Left renal pelvis (tissue), 4 donors: ENCODE measurements at regions not wholly inside any gene's neighbourhood (a gene's known extent, or its start where the extent isn't known, plus 50 kb on each side); places are given as distances from the start of the nearest gene placed in this dataset.
A peak's percentile ranks its signal among the peaks of the same experiment; 100 is the strongest.

Experiments
- DNase-seq, 4 donors: peaks; one replicate each; pipeline ENCODE4 v3.0.0-alpha.2; 2013; ENCODE audit warnings: low read depth in 4 of 4, low spot score in 3 of 4

DNA sequence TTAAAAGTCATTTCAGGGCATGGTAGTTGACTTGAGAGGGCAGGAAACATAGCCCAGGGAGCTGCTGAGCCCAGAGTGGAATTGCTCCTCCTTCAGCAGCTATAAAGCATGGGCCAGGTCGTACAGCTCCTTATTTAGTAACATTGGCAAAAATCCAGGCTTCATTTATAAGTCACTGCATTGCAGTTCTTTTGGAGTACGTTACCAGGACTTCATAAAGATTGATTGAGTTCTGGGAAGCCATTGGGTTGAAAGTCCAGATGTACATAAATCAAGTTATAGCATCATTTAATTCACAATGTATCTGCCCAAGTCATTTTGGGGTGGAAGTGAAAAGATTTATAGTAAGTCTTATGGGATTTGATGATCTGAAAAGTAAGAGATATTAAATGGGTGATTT, 53.0 kb upstream of the ANKEF1 start:
- no peak for DNase-seq

DNA sequence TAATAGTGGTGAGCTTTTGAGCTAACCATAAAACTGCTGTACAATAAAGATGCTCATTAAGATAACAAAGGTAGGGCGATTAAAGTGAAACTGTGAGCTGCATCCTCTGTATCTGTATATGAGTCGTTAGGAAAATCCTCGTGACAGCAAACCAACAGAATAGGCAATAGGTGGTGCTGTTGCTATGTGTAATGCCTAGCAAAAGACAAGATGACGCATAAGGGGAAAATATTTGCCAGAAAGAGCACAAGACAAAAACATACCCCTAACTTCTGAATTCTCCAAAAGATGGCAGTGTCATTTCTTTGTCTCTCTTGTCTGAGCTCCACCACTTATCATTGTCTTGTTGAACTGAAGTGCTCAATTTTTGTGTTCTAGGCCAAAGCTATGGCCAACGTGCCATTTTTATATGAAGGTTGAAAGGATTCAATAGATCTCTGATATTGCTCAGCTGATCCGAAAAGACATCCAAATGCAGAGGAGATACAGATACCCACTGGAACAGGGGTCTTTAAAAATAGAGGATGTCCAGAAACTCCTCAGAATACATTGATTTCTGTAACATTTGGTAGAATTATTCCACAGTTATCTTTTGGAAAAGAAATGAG, 56.3 kb upstream of the ANKEF1 start:
- peak; percentile 42 to 56 (median 50) for DNase-seq

DNA sequence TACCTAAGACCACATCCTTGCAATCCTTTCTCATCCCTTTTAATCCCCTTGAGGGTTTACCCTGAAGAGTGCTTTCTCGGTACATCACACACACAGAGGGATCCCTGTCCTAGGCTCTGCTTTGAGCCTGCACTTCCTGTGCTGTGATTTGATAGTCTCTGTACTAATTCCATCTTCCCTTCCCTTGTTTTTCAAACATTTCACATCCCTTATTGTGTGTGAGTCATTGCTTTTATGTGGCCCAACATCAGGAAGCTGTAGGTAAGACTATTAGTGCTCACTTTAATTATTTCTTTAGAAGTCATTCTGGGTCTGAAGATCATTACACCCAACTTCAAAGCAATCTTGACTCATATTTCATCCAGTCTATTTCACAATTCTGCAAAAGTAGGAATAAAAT, 57.2 kb upstream of the ANKEF1 start:
- DNase-seq = no peak

GRCh38 chr20:9974324-9974723, 60.5 kb upstream of the ANKEF1 start:
- DNase-seq = no peak

DNA sequence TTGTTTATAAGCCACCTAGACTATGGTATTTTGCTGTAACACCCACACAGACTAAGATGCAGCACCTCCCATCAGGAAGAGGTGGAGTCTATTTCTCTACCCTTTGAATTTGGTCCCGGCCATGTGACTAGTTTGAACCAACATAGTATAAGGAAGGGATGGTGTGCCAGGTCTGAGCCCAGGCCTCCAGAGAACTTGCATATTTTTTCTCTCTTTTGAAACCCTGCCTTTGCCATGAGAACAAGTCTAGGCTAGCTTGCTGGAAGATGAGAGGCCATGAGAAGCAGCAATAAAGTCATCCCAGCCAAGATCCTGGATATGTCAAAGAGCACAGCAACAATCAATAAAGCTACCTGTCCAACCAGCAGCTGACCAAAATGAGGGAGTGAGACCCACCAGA, 63.0 kb upstream of the ANKEF1 start:
- DNase-seq = no peak

DNA sequence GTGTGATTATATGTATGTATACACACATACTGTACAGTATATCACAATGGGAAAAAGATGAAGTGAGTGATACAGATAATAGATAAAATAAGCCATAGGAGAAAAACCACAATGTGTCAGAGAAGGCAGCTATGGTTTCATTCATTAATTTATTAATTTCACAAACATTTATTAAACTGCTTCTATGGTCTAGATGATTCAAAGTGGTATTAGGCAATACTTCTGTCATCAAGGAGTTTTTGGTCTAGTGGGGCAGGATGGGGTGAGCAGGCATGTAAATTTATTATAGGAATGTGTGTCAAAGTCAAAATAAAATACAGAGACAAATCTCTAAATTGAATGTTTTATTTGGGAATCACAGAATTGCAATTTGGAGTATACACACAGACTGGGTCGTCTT, 65.2 kb upstream of the ANKEF1 start:
- DNase-seq = no peak

GRCh38 chr20:9968015-9968414, 66.8 kb upstream of the ANKEF1 start:
- no peak for DNase-seq

DNA sequence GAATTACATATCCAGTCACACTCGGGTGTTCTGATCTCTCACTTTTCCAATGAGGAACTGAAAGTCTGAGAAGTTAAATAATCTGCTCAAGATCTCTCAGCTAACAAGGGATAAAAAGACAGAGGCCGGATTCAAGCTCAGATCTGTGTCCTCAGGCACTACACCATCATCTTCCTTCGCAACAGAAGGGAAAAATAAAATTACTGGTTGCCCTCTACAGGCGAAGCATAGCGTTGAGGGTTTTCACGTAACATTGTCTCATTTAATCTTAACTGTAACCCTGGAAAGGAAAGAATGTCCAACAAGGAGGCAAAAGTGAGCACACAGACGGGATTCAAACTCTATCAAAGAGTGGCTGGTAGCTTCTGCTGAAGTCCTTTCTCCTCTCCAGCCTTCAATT, 67.8 kb upstream of the ANKEF1 start:
- DNase-seq = no peak

- DNase-seq = no peak
Observed at GRCh38 chr20:9963029-9963428, 71.8 kb upstream of the ANKEF1 start.

GRCh38 chr20:9958693-9959092, 76.1 kb upstream of the ANKEF1 start:
- no peak for DNase-seq

GRCh38 chr20:9955646-9956045, 79.1 kb upstream of the ANKEF1 start:
- DNase-seq = no peak

GRCh38 chr20:9949563-9949962, 85.2 kb upstream of the ANKEF1 start:
- no peak for DNase-seq

DNA sequence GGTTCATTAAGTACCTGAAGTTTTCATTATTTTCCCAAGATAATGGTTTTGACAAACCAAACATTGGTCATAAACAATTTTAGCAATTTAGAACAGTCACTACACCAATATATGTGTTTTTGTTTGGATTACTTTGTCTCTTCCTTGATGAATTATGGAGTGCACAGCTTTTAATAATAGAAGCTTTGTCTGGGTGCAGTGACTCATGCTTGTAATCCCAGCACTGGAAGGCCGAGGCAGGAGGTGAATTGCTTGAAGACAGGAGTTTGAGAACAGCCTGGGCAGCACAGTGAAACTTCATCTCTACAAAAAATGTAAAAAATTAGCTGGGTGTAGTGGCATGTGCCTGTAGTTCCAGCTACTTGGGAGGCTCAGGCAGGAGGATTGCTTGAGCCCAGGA, 89.4 kb upstream of the ANKEF1 start:
- no peak for DNase-seq

DNA sequence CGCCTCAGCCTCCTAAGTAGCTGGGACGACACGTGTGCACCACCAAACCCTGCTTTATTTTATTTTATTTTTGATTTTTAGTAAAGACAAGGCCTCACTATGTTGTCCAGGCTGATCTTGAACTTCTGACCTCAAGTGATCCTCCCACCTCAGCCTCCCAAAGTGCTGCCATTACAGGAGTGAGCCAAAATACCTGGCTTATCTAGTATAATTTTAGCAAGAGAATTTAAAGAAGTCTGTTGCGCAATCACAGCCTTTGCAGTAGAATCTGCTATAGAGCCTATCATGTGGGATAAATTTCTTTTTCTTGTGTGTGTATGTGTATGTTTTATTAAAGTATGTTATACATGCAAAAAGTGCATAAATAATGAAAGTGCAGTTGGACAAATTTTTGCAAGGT, 92.1 kb upstream of the ANKEF1 start:
- no peak for DNase-seq

DNA sequence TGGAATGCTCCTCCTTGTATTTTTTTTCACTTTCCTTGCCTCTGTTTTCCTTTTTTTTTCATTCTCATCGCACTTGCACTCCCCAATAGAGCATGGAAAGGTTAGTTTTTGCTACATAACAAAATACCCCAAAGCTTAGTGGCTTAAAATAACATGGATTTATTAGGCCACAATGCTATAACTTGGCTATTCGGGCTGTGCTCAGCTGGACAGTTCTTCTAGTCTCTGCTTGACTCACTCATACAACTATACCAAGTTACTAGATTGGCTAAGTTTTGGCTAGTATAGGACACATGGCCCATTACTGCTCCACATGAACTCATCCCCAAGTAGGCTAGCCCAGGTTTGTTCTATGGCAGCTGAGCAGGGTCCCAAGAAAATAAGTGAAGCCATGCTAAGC, 94.5 kb upstream of the ANKEF1 start:
- DNase-seq = no peak

GRCh38 chr20:9939231-9939630, 95.6 kb upstream of the ANKEF1 start:
- no peak for DNase-seq

GRCh38 chr20:9935285-9935684, 96.4 kb upstream of the PAK5 start:
- no peak for DNase-seq

DNA sequence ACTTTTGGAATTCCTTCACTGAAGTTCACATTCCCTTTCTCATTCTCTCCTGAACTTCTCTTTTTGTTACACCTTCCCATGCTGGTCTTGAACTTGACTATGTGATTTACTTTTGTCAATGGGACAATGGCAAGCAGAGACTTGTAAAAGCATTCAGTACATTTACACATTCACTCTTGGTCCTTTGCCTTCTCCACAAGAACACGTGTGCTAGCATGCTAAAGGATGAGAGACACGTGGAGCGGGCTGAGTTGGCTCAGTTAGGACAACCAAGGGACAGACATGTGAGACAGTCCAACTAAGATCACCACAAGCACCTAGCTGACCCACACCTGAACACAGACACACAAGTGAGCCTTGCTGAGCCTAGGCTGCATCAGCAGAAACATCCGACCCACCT, 91.3 kb upstream of the PAK5 start:
- DNase-seq = no peak

DNA sequence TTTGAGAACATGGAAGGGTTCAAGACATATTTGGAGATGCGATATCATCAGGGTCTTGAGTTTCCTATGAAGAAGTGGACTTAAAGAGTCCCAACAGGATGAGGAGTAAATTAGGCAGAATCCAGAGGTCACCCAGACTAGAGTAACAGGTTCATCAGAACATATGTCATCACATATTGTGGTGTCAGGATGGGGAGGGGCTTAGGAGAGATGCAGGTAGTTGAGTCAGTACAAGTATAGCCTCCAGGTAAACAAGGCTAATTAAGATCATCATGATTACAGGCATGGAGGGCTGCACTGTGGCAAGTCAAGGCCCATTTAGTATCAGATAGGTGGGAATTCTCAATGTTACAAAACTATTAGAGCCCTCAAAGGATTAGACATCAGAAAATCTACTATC, 90.1 kb upstream of the PAK5 start:
- no peak for DNase-seq

GRCh38 chr20:9928281-9928737, 89.4 kb upstream of the PAK5 start:
- DNase-seq = no peak

DNA sequence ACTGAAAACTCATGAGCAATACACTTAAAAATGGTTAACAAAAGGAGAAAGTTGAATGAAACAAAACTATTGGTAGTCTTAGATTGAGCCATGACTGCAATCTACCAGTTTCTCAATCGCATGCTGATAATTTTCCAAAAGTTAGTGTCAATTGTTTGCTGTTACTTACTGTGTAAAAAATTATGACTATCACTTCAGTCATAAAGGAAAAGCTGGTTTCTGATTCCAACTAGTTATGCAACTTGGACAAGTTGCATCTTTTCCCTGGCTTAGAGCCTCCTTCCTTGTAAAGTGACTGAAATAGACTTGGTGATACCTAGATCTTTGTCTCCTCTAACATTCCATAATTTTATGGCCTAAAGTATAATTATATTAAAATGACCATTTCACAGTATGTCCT, 88.3 kb upstream of the PAK5 start:
- DNase-seq = no peak

DNA sequence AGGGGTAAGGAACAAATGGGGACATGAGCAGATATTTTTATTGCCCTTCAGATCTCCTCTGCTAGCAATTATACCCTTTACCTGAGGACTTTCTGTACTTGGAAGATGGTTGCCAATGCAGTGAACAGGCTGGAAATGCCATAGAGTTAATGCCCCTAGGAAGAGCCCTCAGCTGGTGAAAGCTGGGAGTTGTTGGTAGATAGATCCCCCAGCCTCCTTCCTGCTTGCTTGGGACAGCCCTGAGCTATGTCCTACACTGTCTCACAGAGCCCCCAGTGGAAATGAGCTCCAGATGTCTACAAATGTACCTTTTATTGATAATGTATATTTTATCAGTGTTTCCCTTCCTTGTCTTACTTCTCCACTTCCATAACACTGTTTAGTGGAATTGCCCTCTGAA, 87.6 kb upstream of the PAK5 start:
- no peak for DNase-seq

DNA sequence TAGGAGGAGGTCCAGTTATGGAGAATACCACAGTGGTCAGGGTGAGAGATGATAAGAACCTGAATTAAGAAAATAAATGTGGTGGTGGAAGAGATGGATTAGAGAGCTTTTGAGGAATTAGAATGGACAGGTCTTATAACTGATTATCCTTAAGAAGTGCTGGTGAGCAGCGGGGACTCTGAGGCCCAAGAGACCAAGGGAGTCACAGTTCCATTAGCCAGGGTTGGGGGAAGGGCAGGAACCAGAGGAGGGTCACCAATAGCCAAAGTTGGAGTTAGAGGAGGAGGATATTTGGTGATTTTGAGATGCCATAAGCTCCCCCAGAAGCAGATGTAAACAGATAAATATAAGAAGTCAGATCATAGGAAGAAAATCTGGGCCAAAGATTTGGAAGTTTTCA, 87.1 kb upstream of the PAK5 start:
- no peak for DNase-seq
